Mammary epithelial cell (primary cell): ENCODE measurements at regions not wholly inside any gene's neighbourhood (a gene's known extent, or its start where the extent isn't known, plus 50 kb on each side); places are given as distances from the start of the nearest gene placed in this dataset.

Experiments
- CTCF ChIP-seq, 2 donors: IDR thresholded peaks in 1 of 2; conservative IDR thresholded peaks in 1 of 2; 2 replicates each; pipeline ENCODE4 v1.5.1; 2011 to 2012; ENCODE audit warnings: inconsistent platforms in 2 of 2, low read length in 2 of 2, mild to moderate bottlenecking in 2 of 2, control low read depth in 1 of 2, low read depth in 1 of 2; ENCODE audit not compliant: insufficient read depth in 1 of 2; ENCODE audit errors: extremely low read depth in 1 of 2
- EZH2 ChIP-seq: IDR thresholded peaks from 2 replicates; pipeline ENCODE4 v1.6.1; 2012; ENCODE audit warnings: low read length, inconsistent platforms, borderline replicate concordance

GRCh38 chr2:186976329-186976728 lies 127.4 kb upstream of the ZSWIM2 start:
- TF ChIP-seq CTCF (conservative IDR thresholded peaks at IDR 0.05 in 1 of 2, IDR thresholded peaks at IDR 0.05 in 1 of 2; ENCODE audit: extremely low read depth in 1 of 2, insufficient read depth in 1 of 2, low read depth in 1 of 2, low read length in 2 of 2): no peak
- TF ChIP-seq EZH2: no peak
